MM.1S (cell line): ENCODE measurements at regions not wholly inside any gene's neighbourhood (a gene's known extent, or its start where the extent isn't known, plus 50 kb on each side); places are given as distances from the start of the nearest gene placed in this dataset.

ENCODE experiments used
- DNase-seq: peaks from one replicate; pipeline ENCODE4 v3.0.0-alpha.2; 2015
- H2AFZ ChIP-seq: fragments of 300-600 bp; sonication (generic); 2 replicates; pipeline ENCODE4 v1.6.0; 2016; ENCODE audit warnings: antibody characterized with exemption, low read length
- H3F3A ChIP-seq: fragments of 300-600 bp; sonication (generic); 2 replicates; pipeline ENCODE4 v1.6.1; 2016; ENCODE audit warnings: mild to moderate bottlenecking, antibody characterized with exemption, low read length, moderate library complexity, mixed read lengths; ENCODE audit not compliant: insufficient read depth
- H3K27ac ChIP-seq: fragments of 300-600 bp; sonication (generic); 2 replicates; pipeline ENCODE4 v1.5.1; 2016; ENCODE audit warnings: mild to moderate bottlenecking, low read length
- H3K27me3 ChIP-seq: fragments of 300-600 bp; sonication (generic); replicated peaks from 2 replicates; pipeline ENCODE4 v1.6.0; 2016; ENCODE audit warnings: low read length; ENCODE audit not compliant: insufficient read depth
- H3K36me3 ChIP-seq: fragments of 300-600 bp; sonication (generic); replicated peaks from 2 replicates; pipeline ENCODE4 v1.6.1; 2016; ENCODE audit warnings: mild to moderate bottlenecking, low read length, mixed read lengths; ENCODE audit not compliant: insufficient read depth
- H3K4me1 ChIP-seq: fragments of 300-600 bp; sonication (generic); 2 replicates; pipeline ENCODE4 v1.6.1; 2016; ENCODE audit warnings: low read length, mixed read lengths
- H3K4me2 ChIP-seq: fragments of 300-600 bp; sonication (generic); 2 replicates; pipeline ENCODE4 v1.6.0; 2016; ENCODE audit warnings: low read depth, low read length
- H3K4me3 ChIP-seq: fragments of 300-600 bp; sonication (generic); 2 replicates; pipeline ENCODE4 v1.5.1; 2016; ENCODE audit warnings: low read length, mixed read lengths
- H3K79me2 ChIP-seq: fragments of 300-600 bp; sonication (generic); 2 replicates; pipeline ENCODE4 v1.6.1; 2016; ENCODE audit warnings: mixed run types, low read length, mixed read lengths
- H3K9ac ChIP-seq: fragments of 300-600 bp; sonication (generic); 2 replicates; pipeline ENCODE4 v1.6.1; 2016; ENCODE audit warnings: low read length, mixed read lengths
- H3K9me2 ChIP-seq: fragments of 300-600 bp; sonication (generic); replicated peaks from 2 replicates; pipeline ENCODE4 v1.6.1; 2016; ENCODE audit warnings: mild to moderate bottlenecking, low read length, mixed read lengths; ENCODE audit not compliant: insufficient read depth
- H3K9me3 ChIP-seq: fragments of 300-600 bp; sonication (generic); replicated peaks from 2 replicates; pipeline ENCODE4 v1.6.1; 2016; ENCODE audit warnings: mild to moderate bottlenecking, low read length, mixed read lengths; ENCODE audit not compliant: insufficient read depth
- H4K20me1 ChIP-seq: fragments of 300-600 bp; sonication (generic); 2 replicates; pipeline ENCODE4 v1.6.1; 2016; ENCODE audit warnings: mild to moderate bottlenecking, low read length, moderate library complexity, mixed read lengths; ENCODE audit not compliant: insufficient read depth
- EZH2 ChIP-seq: fragments of 300-600 bp; sonication (generic); optimal IDR thresholded peaks from 2 replicates; pipeline ENCODE3; 2017; ENCODE audit warnings: low read depth, mild to moderate bottlenecking, antibody characterized with exemption, low read length, mixed read lengths
- EZH2phosphoT487 ChIP-seq: fragments of 300-600 bp; sonication (generic); IDR thresholded peaks from 2 replicates; pipeline ENCODE4 v1.6.1; 2018; ENCODE audit warnings: antibody characterized with exemption, low read length
- TF ChIP-seq, protein P1 (sequence below): fragments of 300-600 bp; sonication (generic); IDR thresholded peaks from 2 replicates; pipeline ENCODE4 v1.5.1; 2016; ENCODE audit warnings: antibody characterized with exemption, low read length, mixed read lengths

DNA sequence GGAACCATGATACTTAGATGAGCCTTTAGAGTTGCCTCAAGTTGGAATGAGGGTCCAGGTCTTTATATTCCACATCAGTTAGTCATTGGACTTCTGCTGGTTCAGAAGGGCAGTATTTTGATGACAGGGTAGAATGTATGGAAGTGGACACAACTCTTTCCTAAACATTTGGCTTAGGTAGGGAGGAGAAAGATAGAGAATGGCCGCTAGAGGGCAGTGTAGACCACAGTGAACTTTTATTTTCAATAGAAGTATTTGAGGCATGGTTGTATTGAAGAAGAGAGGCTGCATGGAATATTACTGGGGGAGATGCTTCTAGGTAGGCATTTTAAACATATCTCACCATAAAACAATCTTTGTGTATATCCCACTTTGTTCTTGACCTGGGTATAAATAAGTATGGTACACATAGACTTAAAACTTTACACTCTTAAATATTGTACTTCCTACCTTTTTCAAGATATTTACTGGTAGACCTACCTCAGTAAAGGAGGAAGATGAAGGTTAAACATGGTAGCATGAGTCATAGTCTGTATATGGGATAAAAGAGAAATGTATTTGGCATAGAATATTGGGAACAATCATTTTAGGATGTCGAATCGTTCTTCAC, 497.6 kb upstream of the FAM98A start:
- Histone ChIP-seq H4K20me1 (no peaks in the 10 kb centered on the region), H3K9me2 (no peaks in the 10 kb centered on the region), H3K9ac (no peak overlapping the region), H3K9me3 (no peaks in the 10 kb centered on the region), H3F3A (no peaks in the 10 kb centered on the region), H3K4me3 (no peak overlapping the region), H3K27me3 (no peaks in the 10 kb centered on the region), H3K4me1 (peaks cover 16% of the 10 kb centered on the region), H3K79me2 (no peaks in the 10 kb centered on the region), H3K27ac (no peak overlapping the region), H2AFZ (no peak overlapping the region), H3K4me2 (no peak overlapping the region), H3K36me3 (no peaks in the 10 kb centered on the region)
- TF ChIP-seq EZH2phosphoT487 = no peak
- TF ChIP-seq, protein P1, sequence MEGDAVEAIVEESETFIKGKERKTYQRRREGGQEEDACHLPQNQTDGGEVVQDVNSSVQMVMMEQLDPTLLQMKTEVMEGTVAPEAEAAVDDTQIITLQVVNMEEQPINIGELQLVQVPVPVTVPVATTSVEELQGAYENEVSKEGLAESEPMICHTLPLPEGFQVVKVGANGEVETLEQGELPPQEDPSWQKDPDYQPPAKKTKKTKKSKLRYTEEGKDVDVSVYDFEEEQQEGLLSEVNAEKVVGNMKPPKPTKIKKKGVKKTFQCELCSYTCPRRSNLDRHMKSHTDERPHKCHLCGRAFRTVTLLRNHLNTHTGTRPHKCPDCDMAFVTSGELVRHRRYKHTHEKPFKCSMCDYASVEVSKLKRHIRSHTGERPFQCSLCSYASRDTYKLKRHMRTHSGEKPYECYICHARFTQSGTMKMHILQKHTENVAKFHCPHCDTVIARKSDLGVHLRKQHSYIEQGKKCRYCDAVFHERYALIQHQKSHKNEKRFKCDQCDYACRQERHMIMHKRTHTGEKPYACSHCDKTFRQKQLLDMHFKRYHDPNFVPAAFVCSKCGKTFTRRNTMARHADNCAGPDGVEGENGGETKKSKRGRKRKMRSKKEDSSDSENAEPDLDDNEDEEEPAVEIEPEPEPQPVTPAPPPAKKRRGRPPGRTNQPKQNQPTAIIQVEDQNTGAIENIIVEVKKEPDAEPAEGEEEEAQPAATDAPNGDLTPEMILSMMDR = peak; percentile 86
- DNase-seq = peak; percentile 64

DNA sequence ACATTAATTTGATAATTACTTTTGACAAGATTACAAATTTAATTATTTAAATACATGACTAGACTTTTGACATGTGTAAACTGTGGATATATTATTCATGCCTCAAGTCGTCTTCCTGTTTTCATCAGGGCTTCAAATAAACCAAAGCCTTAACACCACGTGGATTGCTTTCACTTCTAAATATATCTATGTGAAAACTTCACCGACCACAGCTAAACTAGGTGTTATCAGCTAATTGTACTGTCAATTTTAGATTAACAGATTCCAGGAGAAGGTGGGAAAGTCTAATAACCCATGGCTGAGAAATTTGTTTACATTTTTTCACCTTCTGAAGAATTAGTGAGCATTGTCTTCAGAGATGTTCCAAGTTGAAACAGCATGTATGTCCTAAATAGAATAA, 494.7 kb upstream of the FAM98A start:
- peak; percentile 76 for DNase-seq
- Histone ChIP-seq H3K4me2 (peak overlapping the region; percentile 4; the same call in 1 of the 2 replicates), H3K9me3 (no peaks in the 10 kb centered on the region), H3K4me1 (peaks cover 16% of the 10 kb centered on the region), H3K4me3 (no peak overlapping the region), H3K27ac (no peak overlapping the region), H3F3A (no peaks in the 10 kb centered on the region), H3K36me3 (no peaks in the 10 kb centered on the region), H3K9me2 (no peaks in the 10 kb centered on the region), H2AFZ (no peak overlapping the region), H3K27me3 (no peaks in the 10 kb centered on the region), H4K20me1 (no peaks in the 10 kb centered on the region), H3K9ac (no peak overlapping the region), H3K79me2 (no peaks in the 10 kb centered on the region)
- TF ChIP-seq, protein P1 = no peak
- no peak for TF ChIP-seq EZH2
- TF ChIP-seq EZH2phosphoT487 = no peak

DNA sequence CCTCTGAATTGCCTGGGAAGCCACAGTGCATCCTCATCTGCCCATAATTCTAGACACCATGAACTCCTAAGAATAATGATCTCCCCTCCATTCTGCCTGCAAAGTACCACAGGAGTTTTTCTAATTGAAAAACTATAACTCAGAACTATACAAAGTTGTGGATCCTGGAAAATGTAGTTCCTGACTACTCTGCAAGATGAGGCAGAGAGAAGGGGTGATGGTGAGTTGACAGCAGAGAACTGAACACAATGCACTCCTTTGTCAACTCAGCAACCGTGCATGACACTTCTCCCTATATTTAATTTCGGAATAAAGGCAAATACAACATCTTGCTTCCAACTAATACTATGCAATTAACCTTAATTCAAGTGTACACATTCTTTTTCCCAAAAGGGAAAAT, 471.1 kb upstream of the FAM98A start:
- H3K36me3 ChIP-seq = no peaks in the 10 kb centered on the region
- TF ChIP-seq EZH2phosphoT487 (no peak), EZH2 (no peak)
- TF ChIP-seq, protein P1 = no peak
- DNase-seq = no peak

More for the DNA sequence above, 471.1 kb upstream of the FAM98A start:
- Histone ChIP-seq H3K4me1 (no peaks in the 10 kb centered on the region), H3K9ac (no peak overlapping the region), H4K20me1 (no peaks in the 10 kb centered on the region), H3K27me3 (no peaks in the 10 kb centered on the region), H2AFZ (no peak overlapping the region), H3K79me2 (no peaks in the 10 kb centered on the region), H3F3A (no peaks in the 10 kb centered on the region), H3K27ac (no peak overlapping the region), H3K9me2 (no peaks in the 10 kb centered on the region), H3K4me3 (no peak overlapping the region), H3K9me3 (no peaks in the 10 kb centered on the region), H3K4me2 (no peak overlapping the region)
